ENCODE measurements at regions not wholly inside any gene's neighbourhood (a gene's known extent, or its start where the extent isn't known, plus 50 kb on each side); places are given as distances from the start of the nearest gene placed in this dataset.

DNA sequence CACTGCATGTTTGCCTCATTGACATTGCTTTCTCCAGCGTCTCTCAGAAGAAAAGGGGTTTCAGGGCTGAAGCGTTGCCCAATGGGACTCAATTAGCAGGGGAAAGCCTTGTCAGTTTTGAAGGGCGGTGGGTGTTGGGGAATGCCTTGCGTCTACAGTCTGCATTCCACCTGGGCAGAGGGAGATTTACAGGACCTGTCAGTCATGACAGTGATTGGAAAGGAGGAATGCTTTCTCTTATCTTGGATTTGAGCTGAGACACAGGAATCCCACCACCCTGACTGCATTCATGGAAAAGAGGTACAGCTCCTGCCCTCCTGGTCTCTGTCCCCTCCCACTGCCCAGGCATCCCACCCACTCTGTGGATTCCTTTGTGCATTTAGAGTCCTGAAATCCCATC lies 123.9 kb downstream of the ACKR3 start:
- Histone ChIP-seq H3K9me3 (ENCODE audit: low read length) (no peaks in the 10 kb centered on the region), H3K27me3 (ENCODE audit: insufficient read depth, low read depth, low read length) (no peaks in the 10 kb centered on the region), H3K79me2 (replicated peaks; ENCODE audit: insufficient read depth, low read length) (no peaks in the 10 kb centered on the region), H3K36me3 (ENCODE audit: insufficient read depth, low read length) (no peaks in the 10 kb centered on the region), H2AFZ (ENCODE audit: low read depth, low read length) (no peak overlapping the region), H3K4me2 (ENCODE audit: low read length) (no peak overlapping the region), H4K20me1 (ENCODE audit: insufficient read depth) (no peaks in the 10 kb centered on the region), H3K4me3 (ENCODE audit: low read length) (peak overlapping the region; percentile 15), H3K9ac (ENCODE audit: low read length) (no peak overlapping the region), H3K9me2 (ENCODE audit: insufficient read depth, low read length) (no peaks in the 10 kb centered on the region), H3K27ac (ENCODE audit: low read length) (no peak overlapping the region), H3F3A (ENCODE audit: insufficient read depth, low read length, poor library complexity, severe bottlenecking) (no peaks in the 10 kb centered on the region)
- TF ChIP-seq RAD21 (conservative IDR thresholded peaks at IDR 0.05) (no peak), REST (IDR thresholded peaks at IDR 0.05; ENCODE audit: borderline replicate concordance) (no peak), EP300 (conservative IDR thresholded peaks at IDR 0.05; ENCODE audit: poor library complexity, severe bottlenecking) (no peak), MXI1 (conservative IDR thresholded peaks at IDR 0.05; ENCODE audit: poor library complexity, severe bottlenecking) (no peak), EZH2 (IDR thresholded peaks at IDR 0.05; ENCODE audit: borderline replicate concordance, insufficient read depth, low read length, poor library complexity, severe bottlenecking) (no peak), POLR2AphosphoS5 (IDR thresholded peaks at IDR 0.05) (no peak), CTCF (IDR thresholded peaks at IDR 0.05; ENCODE audit: poor library complexity, severe bottlenecking) (no peak), TAF1 (IDR thresholded peaks at IDR 0.05; ENCODE audit: low read depth) (no peak), SMC3 (conservative IDR thresholded peaks at IDR 0.05; ENCODE audit: poor library complexity) (no peak)

DNA sequence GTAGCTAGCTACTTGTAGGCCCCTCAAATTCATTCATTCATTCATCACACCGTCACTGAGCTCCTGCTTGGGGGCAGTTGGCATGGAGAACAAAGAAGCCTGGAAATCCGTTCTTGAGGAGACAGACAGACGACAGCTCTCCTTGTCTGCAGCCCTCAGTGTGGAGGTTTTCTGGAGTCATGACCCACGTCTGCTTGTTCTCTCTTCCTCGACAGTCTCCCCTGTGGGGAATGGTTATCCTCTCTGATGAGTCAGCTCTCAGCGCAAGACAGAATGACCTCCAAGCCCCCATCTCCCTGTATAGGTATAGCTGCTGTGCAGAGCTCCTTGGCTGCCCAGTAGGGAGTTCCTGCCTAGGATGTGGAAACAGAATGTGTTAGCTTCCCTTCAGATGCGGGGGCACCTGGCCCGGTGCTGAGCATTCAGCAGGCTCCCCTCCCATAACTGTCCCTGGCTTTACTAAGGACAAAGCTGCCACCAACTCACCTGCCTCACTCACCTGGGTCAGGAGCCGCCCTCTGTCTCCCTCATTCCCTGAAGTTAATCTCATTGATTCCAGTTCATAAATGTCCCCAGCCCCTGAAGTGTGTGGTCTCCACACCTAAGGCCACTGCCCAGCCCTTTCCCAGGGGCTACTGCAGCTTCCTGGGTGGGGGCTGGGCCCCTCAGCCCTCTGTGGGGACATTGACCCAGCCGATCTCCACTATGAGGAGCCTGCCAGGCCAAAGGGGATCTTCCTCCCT lies 124.7 kb downstream of the ACKR3 start:
- no peak overlapping the region for H3K9ac ChIP-seq (ENCODE audit: low read length)
- H4K20me1 ChIP-seq (ENCODE audit: insufficient read depth) = no peaks in the 10 kb centered on the region
- no peak overlapping the region for H3K4me3 ChIP-seq (ENCODE audit: low read length)
- no peak overlapping the region for H2AFZ ChIP-seq (ENCODE audit: low read depth, low read length)
- H3K27me3 ChIP-seq (ENCODE audit: insufficient read depth, low read depth, low read length) = no peaks in the 10 kb centered on the region
- no peak overlapping the region for H3K27ac ChIP-seq (ENCODE audit: low read length)
- no peaks in the 10 kb centered on the region for H3F3A ChIP-seq (ENCODE audit: insufficient read depth, low read length, poor library complexity, severe bottlenecking)
- no peaks in the 10 kb centered on the region for H3K79me2 ChIP-seq (replicated peaks; ENCODE audit: insufficient read depth, low read length)
- no peaks in the 10 kb centered on the region for H3K9me2 ChIP-seq (ENCODE audit: insufficient read depth, low read length)
- TF ChIP-seq EP300 (conservative IDR thresholded peaks at IDR 0.05; ENCODE audit: poor library complexity, severe bottlenecking) (no peak), REST (IDR thresholded peaks at IDR 0.05; ENCODE audit: borderline replicate concordance) (no peak), MXI1 (conservative IDR thresholded peaks at IDR 0.05; ENCODE audit: poor library complexity, severe bottlenecking) (no peak), POLR2AphosphoS5 (IDR thresholded peaks at IDR 0.05) (no peak), TAF1 (IDR thresholded peaks at IDR 0.05; ENCODE audit: low read depth) (no peak), RAD21 (conservative IDR thresholded peaks at IDR 0.05) (no peak), CTCF (IDR thresholded peaks at IDR 0.05; ENCODE audit: poor library complexity, severe bottlenecking) (no peak), EZH2 (IDR thresholded peaks at IDR 0.05; ENCODE audit: borderline replicate concordance, insufficient read depth, low read length, poor library complexity, severe bottlenecking) (no peak), SMC3 (conservative IDR thresholded peaks at IDR 0.05; ENCODE audit: poor library complexity) (no peak)
- H3K4me2 ChIP-seq (ENCODE audit: low read length) = no peak overlapping the region
- no peaks in the 10 kb centered on the region for H3K36me3 ChIP-seq (ENCODE audit: insufficient read depth, low read length)
- H3K9me3 ChIP-seq (ENCODE audit: low read length) = no peaks in the 10 kb centered on the region

Data from neural cell (in vitro differentiated cells).